SJCRH30 (cell line): ENCODE measurements at regions not wholly inside any gene's neighbourhood (a gene's known extent, or its start where the extent isn't known, plus 50 kb on each side); places are given as distances from the start of the nearest gene placed in this dataset.
"Not testable (repeated sequence)": the region's sequence is repeated elsewhere in the genome, so short reads cannot be mapped to it uniquely, and the experiment has no call there.

Source experiments
- DNase-seq, 2 experiments: peaks; one replicate each; pipeline ENCODE4 v3.0.0-alpha.2; 2015 to 2020
- H3K27ac ChIP-seq: fragments of 250-450 bp; sonication (Bioruptor Pico); 2 replicates; pipeline ENCODE4 v1.5.1; 2020; ENCODE audit warnings: mild to moderate bottlenecking, moderate library complexity
- H3K27me3 ChIP-seq: fragments of 250-450 bp; sonication (Bioruptor Pico); 2 replicates; pipeline ENCODE4 v1.5.1; 2020; ENCODE audit warnings: mild to moderate bottlenecking, moderate library complexity
- H3K36me3 ChIP-seq: fragments of 250-450 bp; sonication (Bioruptor Pico); 2 replicates; pipeline ENCODE4 v1.5.1; 2020; ENCODE audit warnings: mild to moderate bottlenecking, moderate library complexity
- H3K4me1 ChIP-seq: fragments of 250-450 bp; sonication (Bioruptor Pico); 2 replicates; pipeline ENCODE4 v1.5.1; 2020; ENCODE audit warnings: mild to moderate bottlenecking, moderate library complexity
- H3K4me3 ChIP-seq: fragments of 250-450 bp; sonication (Bioruptor Pico); 2 replicates; pipeline ENCODE4 v1.5.1; 2020; ENCODE audit warnings: mild to moderate bottlenecking, moderate library complexity
- H3K9me3 ChIP-seq: fragments of 250-450 bp; sonication (Bioruptor Pico); replicated peaks from 2 replicates; pipeline ENCODE4 v1.5.1; 2020; ENCODE audit warnings: mild to moderate bottlenecking, moderate library complexity

GRCh38 chr11:10952872-10953271 lies 95.0 kb upstream of the ZBED5 start:
- H3K4me3 ChIP-seq = no peak overlapping the region
- H3K27ac ChIP-seq = no peak overlapping the region
- no peak for DNase-seq
- no peaks in the 10 kb centered on the region for H3K4me1 ChIP-seq
- H3K36me3 ChIP-seq = no peaks in the 10 kb centered on the region
- no peaks in the 10 kb centered on the region; the same call in 1 of the 2 replicates for H3K9me3 ChIP-seq
- 0 out of 2 replicates have a peak, but pooled peaks cover 2% of the 10 kb centered on the region for H3K27me3 ChIP-seq

GRCh38 chr11:10947935-10948334 lies 90.1 kb upstream of the ZBED5 start:
- H3K4me3 ChIP-seq, H3K9me3 ChIP-seq, H3K4me1 ChIP-seq, DNase-seq, H3K27me3 ChIP-seq, H3K27ac ChIP-seq, H3K36me3 ChIP-seq: not testable (repeated sequence)

- Histone ChIP-seq H3K4me3 (no peak overlapping the region), H3K4me1 (no peaks in the 10 kb centered on the region), H3K36me3 (no peaks in the 10 kb centered on the region), H3K9me3 (no peaks in the 10 kb centered on the region; the same call in 1 of the 2 replicates), H3K27me3 (no peaks in the 10 kb centered on the region), H3K27ac (no peak overlapping the region)
- no peak for DNase-seq
Measured at GRCh38 chr11:10946072-10946471, 88.2 kb upstream of the ZBED5 start.

- H3K9me3 ChIP-seq = no peaks in the 10 kb centered on the region
- no peaks in the 10 kb centered on the region for H3K36me3 ChIP-seq
- H3K4me1 ChIP-seq = no peaks in the 10 kb centered on the region
- no peak for DNase-seq
- H3K27me3 ChIP-seq = no peaks in the 10 kb centered on the region
- no peak overlapping the region for H3K27ac ChIP-seq
- no peak overlapping the region for H3K4me3 ChIP-seq
Measured at GRCh38 chr11:10945196-10945595, 87.3 kb upstream of the ZBED5 start.

GRCh38 chr11:10943968-10944367 lies 86.1 kb upstream of the ZBED5 start:
- H3K27ac ChIP-seq = no peak overlapping the region
- H3K36me3 ChIP-seq = no peaks in the 10 kb centered on the region
- no peak overlapping the region for H3K4me3 ChIP-seq
- H3K4me1 ChIP-seq = no peaks in the 10 kb centered on the region
- no peaks in the 10 kb centered on the region for H3K9me3 ChIP-seq
- no peak for DNase-seq
- no peaks in the 10 kb centered on the region for H3K27me3 ChIP-seq

- no peak for DNase-seq
- H3K27me3 ChIP-seq = no peaks in the 10 kb centered on the region
- H3K9me3 ChIP-seq = no peaks in the 10 kb centered on the region
- no peak overlapping the region for H3K4me3 ChIP-seq
- H3K36me3 ChIP-seq = no peaks in the 10 kb centered on the region
- H3K27ac ChIP-seq = no peak overlapping the region
- H3K4me1 ChIP-seq = no peaks in the 10 kb centered on the region
Measured at GRCh38 chr11:10942620-10943019, 84.8 kb upstream of the ZBED5 start.

- Histone ChIP-seq H3K4me1 (no peaks in the 10 kb centered on the region), H3K27me3 (no peaks in the 10 kb centered on the region), H3K36me3 (no peaks in the 10 kb centered on the region), H3K9me3 (no peaks in the 10 kb centered on the region), H3K4me3 (no peak overlapping the region), H3K27ac (no peak overlapping the region)
- no peak for DNase-seq
Measured at GRCh38 chr11:10941871-10942270, 84.0 kb upstream of the ZBED5 start.

- DNase-seq = no peak
- H3K4me3 ChIP-seq = no peak overlapping the region
- H3K27me3 ChIP-seq = no peaks in the 10 kb centered on the region
- no peaks in the 10 kb centered on the region for H3K4me1 ChIP-seq
- H3K9me3 ChIP-seq = no peaks in the 10 kb centered on the region
- no peaks in the 10 kb centered on the region for H3K36me3 ChIP-seq
- H3K27ac ChIP-seq = no peak overlapping the region
Measured at GRCh38 chr11:10941414-10941813, 83.6 kb upstream of the ZBED5 start.

GRCh38 chr11:10938650-10939387 lies 81.0 kb upstream of the ZBED5 start:
- H3K27ac ChIP-seq = no peak overlapping the region
- no peaks in the 10 kb centered on the region for H3K27me3 ChIP-seq
- DNase-seq = no peak
- H3K4me1 ChIP-seq = peaks cover 4% of the 10 kb centered on the region; the same call in 1 of the 2 replicates
- H3K36me3 ChIP-seq = no peaks in the 10 kb centered on the region
- H3K9me3 ChIP-seq = no peaks in the 10 kb centered on the region
- H3K4me3 ChIP-seq = no peak overlapping the region

GRCh38 chr11:10938231-10938630 lies 80.4 kb upstream of the ZBED5 start:
- DNase-seq = no peak
- no peak overlapping the region for H3K4me3 ChIP-seq
- H3K36me3 ChIP-seq = no peaks in the 10 kb centered on the region
- no peak overlapping the region for H3K27ac ChIP-seq
- no peaks in the 10 kb centered on the region for H3K9me3 ChIP-seq
- H3K27me3 ChIP-seq = no peaks in the 10 kb centered on the region
- peaks cover 6% of the 10 kb centered on the region for H3K4me1 ChIP-seq

GRCh38 chr11:10937385-10937771 lies 79.5 kb upstream of the ZBED5 start:
- Histone ChIP-seq H3K27ac (no peak overlapping the region), H3K36me3 (no peaks in the 10 kb centered on the region), H3K9me3 (no peaks in the 10 kb centered on the region), H3K4me1 (peaks cover 6% of the 10 kb centered on the region), H3K4me3 (no peak overlapping the region), H3K27me3 (no peaks in the 10 kb centered on the region)
- no peak for DNase-seq

- Histone ChIP-seq H3K4me3 (no peak overlapping the region), H3K27me3 (no peaks in the 10 kb centered on the region), H3K9me3 (no peaks in the 10 kb centered on the region), H3K36me3 (no peaks in the 10 kb centered on the region), H3K4me1 (peaks cover 6% of the 10 kb centered on the region), H3K27ac (no peak overlapping the region)
- DNase-seq = no peak
Measured at GRCh38 chr11:10936626-10937384, 79.0 kb upstream of the ZBED5 start.

GRCh38 chr11:10935015-10935559 lies 77.2 kb upstream of the ZBED5 start:
- no peaks in the 10 kb centered on the region for H3K9me3 ChIP-seq

GRCh38 chr11:10934293-10934860 lies 76.5 kb upstream of the ZBED5 start:
- H3K4me3 ChIP-seq = peak overlapping the region; percentile 50
- no peaks in the 10 kb centered on the region for H3K9me3 ChIP-seq
- no peaks in the 10 kb centered on the region for H3K27me3 ChIP-seq
- no peak overlapping the region; the same call in 1 of the 2 replicates for H3K27ac ChIP-seq
- DNase-seq = no peak
- peaks cover 6% of the 10 kb centered on the region for H3K4me1 ChIP-seq
- H3K36me3 ChIP-seq = no peaks in the 10 kb centered on the region

More at GRCh38 chr11:10935015-10935559, 77.2 kb upstream of the ZBED5 start:
- H3K4me1 ChIP-seq = peaks cover 6% of the 10 kb centered on the region
- no peak overlapping the region for H3K27ac ChIP-seq
- DNase-seq = peak in 1 of 2 experiments; percentile 32
- no peaks in the 10 kb centered on the region for H3K36me3 ChIP-seq
- no peaks in the 10 kb centered on the region for H3K27me3 ChIP-seq
- no peak overlapping the region for H3K4me3 ChIP-seq
